HepG2 (cell line): ENCODE measurements at regions not wholly inside any gene's neighbourhood (a gene's known extent, or its start where the extent isn't known, plus 50 kb on each side); places are given as distances from the start of the nearest gene placed in this dataset.

Experiments used
- AKNA ChIP-seq: sonication (generic); formaldehyde crosslinking; IDR thresholded peaks from 2 replicates; pipeline ENCODE4 v1.4.0; 2020; ENCODE audit warnings: missing genetic modification reagents, borderline replicate concordance
- CTCF ChIP-seq: sonication (generic); formaldehyde crosslinking; IDR thresholded peaks from 2 replicates; pipeline ENCODE4 v1.5.0; 2020; ENCODE audit warnings: mild to moderate bottlenecking, missing genetic modification reagents, moderate library complexity
- HNF1A ChIP-seq, 2 experiments: sonication (generic) in 1 of 2; formaldehyde crosslinking in 1 of 2; IDR thresholded peaks; 2 replicates each; pipeline versions ENCODE4 v1.4.0 to v1.6.1; 2016 to 2020; ENCODE audit warnings: borderline replicate concordance in 1 of 2, low read depth in 1 of 2, mild to moderate bottlenecking in 1 of 2, missing genetic modification reagents in 1 of 2
- MBD4 ChIP-seq: IDR thresholded peaks from 2 replicates; pipeline ENCODE4 v1.6.1; 2012; ENCODE audit warnings: low read length, inconsistent platforms, borderline replicate concordance
- POLR2A ChIP-seq, 2 experiments: IDR thresholded peaks; 2 replicates each; pipeline ENCODE4 v1.6.1; 2011; ENCODE audit warnings: low read depth in 2 of 2, low read length in 2 of 2, mild to moderate bottlenecking in 1 of 2, moderate library complexity in 1 of 2; ENCODE audit not compliant: insufficient read depth in 1 of 2
- ZNF281 ChIP-seq: sonication (generic); formaldehyde crosslinking; IDR thresholded peaks from 2 replicates; pipeline ENCODE4 v1.4.0; 2020; ENCODE audit warnings: missing genetic modification reagents, borderline replicate concordance
- ZNF547 ChIP-seq: sonication (generic); formaldehyde crosslinking; IDR thresholded peaks from 2 replicates; pipeline ENCODE4 v1.5.1; 2020; ENCODE audit warnings: mild to moderate bottlenecking, missing genetic modification reagents
- ZNF569 ChIP-seq: sonication (generic); formaldehyde crosslinking; IDR thresholded peaks from 2 replicates; pipeline ENCODE4 v1.5.0; 2020; ENCODE audit warnings: mild to moderate bottlenecking, missing genetic modification reagents, moderate library complexity, borderline replicate concordance
- ZNF850 ChIP-seq: sonication (generic); formaldehyde crosslinking; conservative IDR thresholded peaks from 2 replicates; pipeline ENCODE4 v1.9.0; 2021; ENCODE audit warnings: mild to moderate bottlenecking, missing genetic modification reagents

GRCh38 chr11:128303383-128303782, 284.0 kb downstream of the ETS1 start:
- TF ChIP-seq ZNF281 (no peak), ZNF850 (CRISPR knock-in tag) (no peak), ZNF547 (CRISPR knock-in tag) (no peak), HNF1A (IDR thresholded peaks at IDR 0.05; ENCODE audit: low read depth) (no peak), HNF1A (CRISPR knock-in tag; IDR thresholded peaks at IDR 0.05; ENCODE audit: borderline replicate concordance) (no peak), CTCF (CRISPR knock-in tag) (no peak), MBD4 (no peak), AKNA (CRISPR knock-in tag) (no peak), ZNF569 (CRISPR knock-in tag) (no peak), POLR2A (IDR thresholded peaks at IDR 0.05; ENCODE audit: insufficient read depth in 1 of 2, low read depth in 2 of 2, low read length in 2 of 2) (no peak)
